Neuronal stem cell (in vitro differentiated cells): ENCODE measurements at regions not wholly inside any gene's neighbourhood (a gene's known extent, or its start where the extent isn't known, plus 50 kb on each side); places are given as distances from the start of the nearest gene placed in this dataset.

ENCODE experiments used
- DNase-seq: peaks from one replicate; pipeline ENCODE4 v3.0.0-alpha.2; 2013; ENCODE audit warnings: low spot score
- H2AFZ ChIP-seq: one replicate; pipeline ENCODE4 v1.6.1; 2013; ENCODE audit warnings: mild to moderate bottlenecking, low read length, inconsistent platforms
- H2AK5ac ChIP-seq: 2 replicates; pipeline ENCODE4 v1.6.1; 2013; ENCODE audit warnings: low read depth, mild to moderate bottlenecking, inconsistent platforms, low read length, moderate library complexity, mixed read lengths
- H2BK120ac ChIP-seq: 2 replicates; pipeline ENCODE4 v1.6.1; 2013; ENCODE audit warnings: low read depth, mild to moderate bottlenecking, inconsistent platforms, low read length, moderate library complexity, mixed read lengths
- H2BK12ac ChIP-seq: one replicate; pipeline ENCODE4 v1.6.1; 2013; ENCODE audit warnings: low read length, inconsistent platforms
- H2BK15ac ChIP-seq: 2 replicates; pipeline ENCODE4 v1.6.1; 2013; ENCODE audit warnings: mild to moderate bottlenecking, low read length, inconsistent platforms, mixed read lengths
- H2BK5ac ChIP-seq: one replicate; pipeline ENCODE4 v1.6.1; 2013; ENCODE audit warnings: inconsistent platforms, mild to moderate bottlenecking, low read length, moderate library complexity
- H3K14ac ChIP-seq: one replicate; pipeline ENCODE4 v1.6.1; 2013; ENCODE audit warnings: low read length, inconsistent platforms
- H3K18ac ChIP-seq: 2 replicates; pipeline ENCODE4 v1.6.1; 2013; ENCODE audit warnings: low read length, inconsistent platforms
- H3K23ac ChIP-seq: 2 replicates; pipeline ENCODE4 v1.6.1; 2013; ENCODE audit warnings: low read depth, mild to moderate bottlenecking, mixed read lengths, low read length, inconsistent platforms; ENCODE audit not compliant: poor library complexity
- H3K27ac ChIP-seq: replicated peaks from 3 replicates; pipeline ENCODE4 v1.5.1; 2013; ENCODE audit warnings: low read length, inconsistent platforms
- H3K27me3 ChIP-seq, 3 experiments: 2 replicates each; pipeline ENCODE4 v1.6.1; 2013; ENCODE audit warnings: low read length in 3 of 3, mild to moderate bottlenecking in 2 of 3, inconsistent platforms in 1 of 3, low read depth in 1 of 3, mixed read lengths in 1 of 3, moderate library complexity in 1 of 3; ENCODE audit not compliant: control insufficient read depth in 3 of 3, insufficient read depth in 3 of 3
- H3K36me3 ChIP-seq, 2 donors: replicated peaks in 1 of 2; 2 replicates each; pipeline ENCODE4 v1.6.1; 2013; ENCODE audit warnings: low read length in 2 of 2; ENCODE audit not compliant: control insufficient read depth in 2 of 2, insufficient read depth in 2 of 2
- H3K4ac ChIP-seq: 2 replicates; pipeline ENCODE4 v1.6.1; 2013; ENCODE audit warnings: inconsistent platforms, mild to moderate bottlenecking, low read length, moderate library complexity
- H3K4me1 ChIP-seq, 2 donors: 1 replicate in 1 of 2; 2 replicates in 1 of 2; pipeline ENCODE4 v1.6.1; 2013; ENCODE audit warnings: low read length in 2 of 2, low read depth in 1 of 2; ENCODE audit not compliant: control insufficient read depth in 2 of 2, insufficient read depth in 1 of 2
- H3K4me2 ChIP-seq: one replicate; pipeline ENCODE4 v1.6.1; 2013; ENCODE audit warnings: mild to moderate bottlenecking, low read length, inconsistent platforms; ENCODE audit not compliant: insufficient read depth, poor library complexity, severe bottlenecking
- H3K4me3 ChIP-seq, 2 donors: 2 replicates each; pipeline ENCODE4 v1.5.1; 2013; ENCODE audit warnings: low read length in 2 of 2, mild to moderate bottlenecking in 2 of 2, inconsistent platforms in 1 of 2, moderate library complexity in 1 of 2
- H3K79me1 ChIP-seq: one replicate; pipeline ENCODE4 v1.6.1; 2013; ENCODE audit warnings: low read depth, mild to moderate bottlenecking, inconsistent platforms, low read length, moderate library complexity
- H3K9ac ChIP-seq: one replicate; pipeline ENCODE4 v1.6.1; 2013; ENCODE audit warnings: mild to moderate bottlenecking, low read depth, low read length, inconsistent platforms; ENCODE audit not compliant: poor library complexity
- H3K9me3 ChIP-seq, 2 donors: replicated peaks in 1 of 2; 2 replicates each; pipeline versions ENCODE3 to v1.6.1; 2013; ENCODE audit warnings: low read length in 2 of 2, mild to moderate bottlenecking in 2 of 2, inconsistent platforms in 1 of 2, low read depth in 1 of 2, mixed read lengths in 1 of 2, moderate library complexity in 1 of 2; ENCODE audit not compliant: control insufficient read depth in 2 of 2, insufficient read depth in 1 of 2
- H4K8ac ChIP-seq: one replicate; pipeline ENCODE4 v1.6.1; 2013; ENCODE audit warnings: low read depth, mild to moderate bottlenecking, inconsistent platforms, low read length, moderate library complexity
- H4K91ac ChIP-seq: one replicate; pipeline ENCODE4 v1.6.1; 2013; ENCODE audit warnings: low read length, low read depth, mild to moderate bottlenecking, inconsistent platforms; ENCODE audit not compliant: poor library complexity
- WGBS, 2 donors: extraction: QIAGEN DNeasy Blood & Tissue Kit; methylation state at CpG; one replicate each; pipeline ENCODE4 v1.1.7; 2013; ENCODE audit warnings: missing lambda C conversion rate in 2 of 2, mixed read lengths in 1 of 2; ENCODE audit not compliant: insufficient read length in 2 of 2, insufficient replicate concordance in 1 of 2; ENCODE audit errors: extremely low coverage in 2 of 2; 5-methylcytosine and 5-hydroxymethylcytosine counted together

DNA sequence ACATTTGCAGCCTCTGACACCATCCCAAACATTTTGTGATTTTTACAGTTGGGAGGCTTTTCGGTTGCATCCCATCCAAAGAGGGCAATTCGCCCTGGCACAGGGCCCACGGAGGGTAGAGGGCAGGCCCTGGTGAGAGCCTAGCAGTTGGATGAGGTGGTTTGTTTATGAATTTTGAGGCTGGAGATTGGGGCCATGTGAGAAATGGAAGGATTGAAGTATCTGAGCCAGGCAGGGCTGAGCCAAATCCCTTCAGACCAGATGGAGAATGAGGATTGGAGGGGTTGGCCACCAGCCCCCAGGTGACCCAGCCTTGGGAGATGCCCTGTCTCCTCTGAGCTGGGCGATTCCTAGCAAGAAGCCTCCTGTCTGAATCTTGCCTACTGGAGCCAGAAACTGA is 52.6 kb upstream of the CCDC167 start:
- Histone ChIP-seq H4K91ac (no peak overlapping the region), H3K9ac (no peak overlapping the region), H2BK15ac (no peak overlapping the region), H3K4ac (no peak overlapping the region), H3K4me2 (no peak overlapping the region), H3K9me3 (no peaks in the 10 kb centered on the region), H2BK5ac (no peak overlapping the region), H2AK5ac (peak overlapping the region; percentile 30), H4K8ac (no peak overlapping the region), H3K18ac (peak overlapping the region; percentile 21), H3K27ac (no peak overlapping the region), H3K79me1 (no peaks in the 10 kb centered on the region), H3K23ac (no peak overlapping the region), H3K4me3 (no peak overlapping the region), H2AFZ (no peak overlapping the region), H3K4me1 (peaks cover 25 to 37% of the 10 kb centered on the region in 2 donors), H2BK120ac (no peak overlapping the region), H3K27me3 (no peaks in the 10 kb centered on the region), H3K36me3 (no peaks in the 10 kb centered on the region), H2BK12ac (no peak overlapping the region), H3K14ac (no peak overlapping the region)
- DNase-seq = no peak
- no CpG with 5 or more reads among the region's 4 CpGs for WGBS, 2 donors

DNA sequence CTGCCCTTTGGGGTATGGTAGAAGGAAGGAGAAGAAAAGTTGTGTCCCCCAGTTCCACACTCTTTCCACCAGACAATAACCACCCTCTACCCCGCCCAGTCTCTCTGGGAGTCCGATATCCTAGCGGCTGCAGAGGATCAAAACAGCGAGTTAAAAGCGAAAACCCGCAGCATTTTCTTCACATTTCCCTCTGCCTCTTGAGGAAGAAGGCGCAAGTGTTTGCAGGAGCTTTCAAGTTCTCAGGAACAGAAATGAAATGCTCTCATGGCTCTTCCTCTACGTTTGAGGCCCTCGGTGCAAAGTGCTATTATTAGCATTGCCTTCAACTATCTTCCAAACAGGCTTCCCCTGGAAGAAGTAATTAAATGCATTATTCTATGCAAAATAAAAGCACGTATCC is 52.2 kb upstream of the CCDC167 start:
- H2AFZ ChIP-seq = no peak overlapping the region
- H3K79me1 ChIP-seq = no peaks in the 10 kb centered on the region
- no peaks in the 10 kb centered on the region for H3K9me3 ChIP-seq
- H3K4me2 ChIP-seq = no peak overlapping the region
- H3K4me1 ChIP-seq = peaks cover 21 to 33% of the 10 kb centered on the region in 2 donors
- H3K14ac ChIP-seq = no peak overlapping the region
- no peak overlapping the region for H2BK5ac ChIP-seq
- no CpG with 5 or more reads among the region's 10 CpGs for WGBS, 2 donors
- no peak overlapping the region for H4K91ac ChIP-seq
- no peaks in the 10 kb centered on the region for H3K36me3 ChIP-seq
- H2AK5ac ChIP-seq = no peak overlapping the region
- no peak overlapping the region for H3K18ac ChIP-seq
- no peak overlapping the region for H2BK12ac ChIP-seq
- no peaks in the 10 kb centered on the region for H3K27me3 ChIP-seq
- H3K4ac ChIP-seq = no peak overlapping the region
- H2BK120ac ChIP-seq = no peak overlapping the region
- H3K23ac ChIP-seq = no peak overlapping the region
- no peak overlapping the region for H3K4me3 ChIP-seq
- DNase-seq = no peak
- H4K8ac ChIP-seq = no peak overlapping the region
- H3K27ac ChIP-seq = no peak overlapping the region
- H3K9ac ChIP-seq = no peak overlapping the region
- no peak overlapping the region for H2BK15ac ChIP-seq

DNA sequence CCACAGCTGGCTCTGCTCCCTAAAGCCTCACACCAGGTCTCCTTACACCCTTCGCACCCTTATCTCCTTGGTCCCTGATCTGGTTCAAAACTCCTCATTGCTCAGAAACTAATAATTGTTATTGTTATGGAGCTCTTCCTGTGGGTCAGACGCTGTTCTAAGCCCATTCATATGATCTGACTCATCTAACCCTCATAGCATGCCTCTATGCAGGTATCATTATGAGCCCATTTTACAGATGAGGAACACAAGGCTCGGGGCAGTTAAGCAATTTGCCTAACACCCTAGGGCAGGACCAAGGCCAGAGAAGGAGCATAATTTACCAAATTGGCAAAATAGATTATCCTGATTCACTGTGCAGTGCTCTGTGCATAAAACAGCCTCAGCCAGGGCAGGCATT is 51.8 kb upstream of the CCDC167 start:
- no peak overlapping the region for H2BK12ac ChIP-seq
- no peak overlapping the region for H3K4ac ChIP-seq
- H2AK5ac ChIP-seq = no peak overlapping the region
- no peak overlapping the region for H2AFZ ChIP-seq
- H2BK15ac ChIP-seq = no peak overlapping the region
- no peak overlapping the region for H4K8ac ChIP-seq
- H3K9me3 ChIP-seq = no peaks in the 10 kb centered on the region
- no peaks in the 10 kb centered on the region for H3K27me3 ChIP-seq
- H3K4me3 ChIP-seq = no peak overlapping the region
- no peak overlapping the region for H3K14ac ChIP-seq
- WGBS, 2 donors = no CpG with 5 or more reads among the region's 3 CpGs
- no peak overlapping the region for H3K9ac ChIP-seq
- H3K27ac ChIP-seq = no peak overlapping the region
- H3K36me3 ChIP-seq = no peaks in the 10 kb centered on the region
- no peak overlapping the region for H3K23ac ChIP-seq
- no peaks in the 10 kb centered on the region for H3K79me1 ChIP-seq
- peaks cover 19 to 29% of the 10 kb centered on the region in 2 donors for H3K4me1 ChIP-seq
- no peak for DNase-seq
- H3K18ac ChIP-seq = no peak overlapping the region
- H3K4me2 ChIP-seq = no peak overlapping the region
- H2BK5ac ChIP-seq = no peak overlapping the region
- no peak overlapping the region for H2BK120ac ChIP-seq
- no peak overlapping the region for H4K91ac ChIP-seq

DNA sequence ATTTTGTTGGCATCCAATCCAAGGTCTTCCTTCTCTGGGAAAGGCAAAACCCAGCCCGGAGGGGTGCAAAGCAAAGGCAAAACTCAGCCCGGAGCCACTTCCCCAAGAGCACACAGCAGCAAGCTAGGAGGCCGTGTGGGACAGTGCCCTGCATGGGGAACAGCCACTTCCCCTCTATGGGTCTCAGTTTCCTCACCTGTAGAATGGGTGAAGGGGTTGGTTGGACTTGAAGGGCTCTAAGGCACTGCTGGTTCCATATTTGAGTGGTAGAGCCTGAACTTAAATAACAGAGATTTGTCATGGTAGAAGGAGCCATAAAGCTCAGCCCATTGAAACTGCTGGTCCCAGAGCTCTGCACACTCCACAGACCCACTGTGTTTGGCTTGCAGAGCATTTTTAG is 51.3 kb upstream of the CCDC167 start:
- H2AK5ac ChIP-seq = no peak overlapping the region
- H4K91ac ChIP-seq = no peak overlapping the region
- WGBS, 2 donors = no CpG with 5 or more reads among the region's 3 CpGs
- H2BK5ac ChIP-seq = no peak overlapping the region
- no peak overlapping the region for H3K27ac ChIP-seq
- no peak overlapping the region for H4K8ac ChIP-seq
- no peak overlapping the region for H3K14ac ChIP-seq
- H3K36me3 ChIP-seq = no peaks in the 10 kb centered on the region
- H3K23ac ChIP-seq = no peak overlapping the region
- H3K79me1 ChIP-seq = no peaks in the 10 kb centered on the region
- H3K9ac ChIP-seq = no peak overlapping the region
- no peak overlapping the region for H3K18ac ChIP-seq
- DNase-seq = no peak
- no peak overlapping the region for H3K4me2 ChIP-seq
- H3K4ac ChIP-seq = no peak overlapping the region
- no peaks in the 10 kb centered on the region for H3K27me3 ChIP-seq
- no peak overlapping the region for H2BK12ac ChIP-seq
- no peak overlapping the region for H3K4me3 ChIP-seq
- H2BK120ac ChIP-seq = no peak overlapping the region
- H3K9me3 ChIP-seq = no peaks in the 10 kb centered on the region
- H3K4me1 ChIP-seq = peaks cover 20 to 29% of the 10 kb centered on the region in 2 donors
- H2AFZ ChIP-seq = no peak overlapping the region
- no peak overlapping the region for H2BK15ac ChIP-seq
